ENCODE measurements at regions not wholly inside any gene's neighbourhood (a gene's known extent, or its start where the extent isn't known, plus 50 kb on each side); places are given as distances from the start of the nearest gene placed in this dataset.

DNA sequence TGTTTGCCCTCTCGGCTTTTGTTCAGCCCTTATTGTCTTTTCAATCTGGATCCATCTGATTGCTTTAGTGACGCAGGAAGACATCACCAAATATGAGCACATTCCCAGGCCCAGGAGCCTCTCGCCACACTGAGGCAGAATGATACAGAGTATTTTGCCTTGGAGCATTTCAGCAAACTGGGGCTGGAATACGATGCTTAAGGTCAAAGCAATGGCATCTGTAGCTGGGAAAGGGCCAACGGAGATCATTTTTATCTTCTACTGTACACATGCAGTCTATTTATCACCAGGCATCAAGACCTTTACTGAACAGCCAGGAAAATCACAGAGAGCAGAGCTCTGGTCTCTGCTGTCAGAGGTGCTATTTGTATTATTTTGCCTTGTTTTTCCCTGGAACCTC is 655.3 kb downstream of the RNF144B start:
- DNase-seq = no peak

DNA sequence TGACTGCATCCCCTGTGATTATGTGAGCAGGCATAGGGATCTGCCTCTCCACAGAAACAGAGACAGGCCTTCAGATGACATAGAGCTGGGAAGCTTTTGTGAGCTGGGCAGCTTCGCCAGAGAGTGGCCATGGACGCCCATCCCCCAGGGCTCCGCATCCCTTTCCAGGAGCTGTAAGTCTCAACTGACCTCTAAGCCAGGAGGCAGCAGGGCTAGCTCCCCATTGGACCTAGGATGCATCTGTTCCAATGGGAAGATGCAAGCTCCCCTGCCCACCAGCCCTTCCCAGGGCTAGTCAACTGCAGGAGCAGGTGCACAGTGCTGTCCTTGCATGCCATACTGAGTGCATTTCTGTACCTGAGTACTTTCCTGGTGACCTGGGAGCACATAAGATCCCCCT is 663.6 kb downstream of the RNF144B start:
- DNase-seq = no peak

DNA sequence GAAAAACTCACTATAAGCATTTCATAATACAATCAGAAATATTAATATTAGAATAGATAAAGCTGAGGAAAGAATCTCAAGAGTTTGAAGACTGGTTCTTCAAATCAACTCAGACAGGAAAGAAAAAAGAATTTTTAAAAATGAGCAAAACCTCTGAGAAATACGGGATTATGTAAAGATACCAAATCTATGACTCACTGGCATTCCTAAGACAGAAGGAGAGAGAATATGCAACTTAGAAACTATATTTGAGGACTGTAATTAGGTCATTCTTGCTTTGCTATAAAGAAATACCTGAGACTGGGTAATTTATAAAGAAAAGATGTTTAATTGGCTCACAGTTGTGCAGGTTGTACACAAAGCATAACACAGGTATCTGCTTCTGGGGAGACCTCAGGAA is 665.1 kb downstream of the RNF144B start:
- no peak for DNase-seq

DNA sequence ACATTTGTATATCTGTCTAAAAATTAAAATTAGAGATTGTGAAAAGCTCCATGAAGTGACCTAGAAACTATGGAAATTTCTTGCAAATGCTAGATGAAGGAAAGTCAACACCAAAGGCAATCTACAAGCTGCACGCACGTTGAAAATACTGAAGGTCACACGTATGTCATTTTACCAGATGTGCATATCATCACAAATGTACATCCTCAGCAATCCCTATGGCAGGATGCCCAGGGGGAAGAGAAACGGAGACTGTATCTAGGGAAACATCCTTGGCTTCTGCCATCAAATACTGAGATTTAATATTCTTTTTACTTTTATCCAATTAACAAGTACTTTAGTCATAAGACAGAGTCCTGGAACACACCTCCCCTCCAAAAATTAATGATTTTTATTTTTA is 672.0 kb downstream of the RNF144B start:
- DNase-seq = no peak

DNA sequence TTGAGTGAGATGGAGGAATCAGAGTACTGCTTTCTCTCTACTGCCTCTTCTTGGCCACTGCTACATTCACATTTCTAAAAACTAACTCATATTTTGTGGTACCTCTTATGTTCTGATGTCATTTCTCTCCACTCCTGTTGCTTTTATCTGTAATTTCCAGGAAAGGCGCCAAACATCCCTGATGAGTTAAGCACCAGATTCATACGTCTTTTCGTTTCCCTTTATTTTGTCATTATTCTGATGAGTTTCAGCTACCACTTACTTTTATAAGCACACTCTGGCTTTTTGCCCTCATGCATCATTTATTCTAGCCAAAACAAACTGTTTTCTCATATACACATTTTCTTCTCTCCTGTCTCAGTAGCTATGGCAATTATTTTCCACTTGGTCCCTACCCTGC is 680.0 kb downstream of the RNF144B start:
- no peak for DNase-seq

DNA sequence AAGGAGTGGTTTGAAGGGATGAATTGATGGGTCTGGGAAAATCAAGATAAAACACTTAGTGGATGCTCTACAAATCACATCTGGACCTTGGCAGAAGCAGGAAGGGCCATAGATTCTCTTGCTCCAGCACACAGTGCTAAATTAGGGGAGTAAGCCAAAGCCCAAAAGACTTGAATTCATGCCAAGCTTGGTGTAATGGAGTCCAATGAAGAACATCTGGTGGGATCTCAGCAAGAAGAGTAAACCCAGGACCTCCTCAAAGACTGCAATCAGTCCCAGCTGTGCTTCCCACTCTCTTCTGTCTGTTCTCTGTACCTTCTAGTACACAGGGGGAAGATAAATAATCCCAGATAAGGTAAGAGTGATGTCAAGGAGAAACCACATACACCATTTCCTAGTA is 683.4 kb downstream of the RNF144B start:
- no peak for DNase-seq

DNA sequence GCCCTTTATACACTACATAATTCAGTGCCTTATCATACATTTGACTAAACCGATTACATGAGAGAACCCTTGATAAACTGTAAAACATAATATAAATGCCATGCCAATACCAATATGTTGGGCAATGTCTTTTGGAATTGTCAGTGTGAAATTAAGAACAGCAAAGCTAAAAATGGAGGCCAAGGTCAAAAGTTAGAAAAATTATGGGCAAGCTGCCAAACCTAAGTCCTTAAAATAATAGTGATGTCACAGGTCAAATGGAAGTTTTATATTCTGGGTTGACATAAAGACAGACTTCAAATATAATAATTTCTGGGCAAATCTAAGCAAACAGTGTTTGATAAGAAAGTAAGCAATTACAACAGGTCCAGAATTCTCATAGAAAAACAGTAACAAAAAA is 696.7 kb downstream of the RNF144B start:
- DNase-seq = no peak

DNA sequence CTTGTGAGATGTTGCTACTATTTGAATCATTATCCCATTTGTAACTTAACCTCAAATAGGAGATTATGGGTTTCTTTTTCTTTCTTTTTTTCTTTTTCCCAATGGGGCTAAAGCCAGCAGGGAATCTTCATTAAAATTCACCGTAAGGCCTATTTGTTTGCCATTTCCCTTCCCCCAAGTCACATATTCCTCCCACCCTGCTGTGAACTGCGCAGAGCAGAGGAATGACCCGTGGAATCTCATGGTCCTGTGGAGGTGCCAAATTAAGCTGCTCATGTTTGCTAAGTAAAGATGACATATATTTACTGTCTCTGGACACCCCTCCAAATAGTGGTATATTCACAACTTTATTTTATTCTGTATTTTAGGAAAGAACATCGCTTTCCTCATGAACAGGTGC is 699.3 kb downstream of the RNF144B start:
- no peak for DNase-seq

DNA sequence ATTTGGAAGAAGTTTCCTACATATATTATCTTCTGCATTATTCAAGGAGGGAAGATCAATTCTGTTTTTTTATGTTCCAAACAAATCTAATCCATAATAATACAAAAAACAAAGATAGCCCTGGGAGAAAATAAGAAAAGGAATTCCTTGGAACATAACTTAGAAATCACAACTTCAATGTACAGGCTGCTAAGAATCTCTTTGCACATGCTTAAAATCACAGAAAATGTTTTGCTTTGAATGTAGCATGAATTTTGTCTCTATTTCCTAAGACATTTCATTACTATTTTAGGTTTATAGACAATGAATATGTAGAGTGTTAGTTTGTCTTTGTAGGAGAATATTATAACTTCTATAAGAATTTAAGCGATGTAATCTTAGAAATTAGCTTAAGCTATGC is 700.1 kb downstream of the RNF144B start:
- no peak for DNase-seq

DNA sequence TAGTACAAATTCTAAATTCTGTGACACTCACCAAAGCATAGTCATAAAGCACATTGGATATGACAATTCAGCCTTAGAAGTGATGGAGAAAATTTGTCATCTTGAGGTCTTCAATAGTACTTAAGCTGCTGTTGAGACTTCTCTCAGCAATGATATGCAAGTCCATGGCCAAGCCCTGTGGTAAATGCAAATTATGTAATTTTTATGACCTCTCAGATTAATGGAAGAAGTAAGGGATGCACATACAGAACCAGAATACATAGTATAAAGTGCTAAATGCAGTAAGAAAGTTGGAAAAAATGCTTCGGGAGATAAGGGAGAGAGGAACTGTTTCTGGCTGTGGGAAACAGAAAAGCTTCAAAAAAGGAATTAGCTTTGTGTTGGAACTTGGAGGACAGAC is 700.7 kb downstream of the RNF144B start:
- no peak for DNase-seq

DNA sequence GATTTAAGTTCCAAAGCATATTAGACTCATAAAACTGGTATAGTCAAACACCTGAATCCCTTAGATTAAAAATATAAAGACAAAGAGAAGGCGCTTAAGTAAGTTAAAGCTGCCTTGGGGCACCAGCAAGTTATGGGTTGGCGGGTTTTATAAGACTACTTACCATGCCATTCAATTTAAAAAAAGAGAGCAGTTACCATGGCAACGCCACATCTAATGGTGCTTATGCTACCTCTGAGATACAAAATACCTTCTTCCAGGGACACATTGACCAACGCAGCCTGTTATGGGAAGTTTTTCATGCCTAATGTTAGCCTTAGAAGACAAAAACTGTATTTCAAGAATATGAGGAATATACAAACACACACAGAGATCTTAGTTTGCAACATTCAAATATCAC is 713.6 kb downstream of the RNF144B start:
- DNase-seq = no peak

DNA sequence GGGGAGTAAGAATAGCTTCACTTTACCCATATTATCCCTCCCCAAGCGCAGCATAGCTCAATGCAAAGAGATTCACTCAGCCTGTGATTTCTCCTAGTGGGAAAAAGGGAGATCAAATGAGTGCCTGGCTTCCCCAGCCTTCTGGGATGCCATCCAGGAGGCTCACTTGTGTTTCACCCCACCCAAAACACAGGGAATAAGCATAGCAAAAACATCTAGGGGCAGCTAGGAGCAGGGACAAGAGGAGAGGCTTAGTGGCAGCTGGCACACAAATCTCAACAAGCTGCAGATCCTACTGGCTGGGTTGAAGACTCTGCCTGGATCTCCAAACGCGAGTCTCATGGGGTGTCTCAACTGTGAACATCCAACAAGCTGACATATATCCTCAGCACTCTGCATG is 715.8 kb downstream of the RNF144B start:
- no peak for DNase-seq

DNA sequence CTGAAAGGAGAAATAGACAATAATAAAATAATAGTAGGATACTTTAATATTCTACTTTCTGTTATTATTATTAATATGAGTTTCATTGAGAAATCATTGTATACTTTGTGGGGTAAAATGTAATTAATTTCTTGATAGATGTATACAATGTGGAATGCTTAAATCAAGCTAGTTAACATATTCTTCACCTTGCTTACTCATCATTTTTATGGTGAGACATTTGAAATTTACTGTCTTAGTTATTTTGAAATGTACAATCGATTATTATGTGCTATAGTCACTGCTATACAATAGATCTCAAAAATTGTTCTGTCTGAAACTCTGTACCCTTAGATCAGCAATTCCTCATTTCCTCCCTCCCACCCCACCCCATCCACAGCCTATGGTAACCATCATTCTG is 720.3 kb downstream of the RNF144B start:
- no peak for DNase-seq

DNA sequence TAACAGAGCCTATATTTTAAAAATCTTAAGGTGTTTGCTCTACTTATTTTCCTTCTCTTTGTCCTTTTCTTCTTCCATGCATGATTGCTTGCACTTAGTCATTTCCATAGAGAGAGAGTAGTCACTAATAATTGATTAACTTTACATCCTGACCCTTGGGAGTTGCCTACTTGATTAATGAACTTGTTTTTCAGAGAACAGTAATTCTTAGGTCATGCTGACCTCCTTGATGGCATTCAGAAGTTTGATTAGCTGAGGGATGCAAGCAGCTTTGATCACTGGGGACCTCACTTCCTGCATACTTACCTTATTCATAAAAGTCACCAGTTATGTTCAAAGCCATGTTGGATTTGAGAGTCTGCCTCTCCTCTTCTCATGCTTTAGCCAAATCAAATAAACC is 715.6 kb upstream of the ID4 start:
- no peak for DNase-seq

DNA sequence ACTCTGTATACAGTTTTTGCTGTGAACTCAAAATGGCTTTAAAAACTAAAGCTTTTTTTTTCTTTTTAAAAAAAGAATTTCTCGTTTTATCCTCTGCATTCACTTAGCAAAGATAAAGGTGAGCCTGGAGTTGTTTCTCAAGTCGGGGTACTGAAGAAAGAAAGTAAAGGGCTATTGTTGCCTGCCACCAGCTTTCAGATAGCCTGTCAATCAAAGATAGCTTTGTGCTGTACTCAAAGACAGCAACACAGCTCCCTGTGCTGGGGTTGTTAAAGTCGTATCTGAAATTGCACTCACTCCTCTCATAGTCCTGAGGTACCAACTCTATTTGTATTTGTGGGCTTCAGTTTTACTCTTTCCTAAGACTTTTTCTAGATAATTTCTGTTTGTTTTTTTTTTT is 710.1 kb upstream of the ID4 start:
- DNase-seq = no peak

DNA sequence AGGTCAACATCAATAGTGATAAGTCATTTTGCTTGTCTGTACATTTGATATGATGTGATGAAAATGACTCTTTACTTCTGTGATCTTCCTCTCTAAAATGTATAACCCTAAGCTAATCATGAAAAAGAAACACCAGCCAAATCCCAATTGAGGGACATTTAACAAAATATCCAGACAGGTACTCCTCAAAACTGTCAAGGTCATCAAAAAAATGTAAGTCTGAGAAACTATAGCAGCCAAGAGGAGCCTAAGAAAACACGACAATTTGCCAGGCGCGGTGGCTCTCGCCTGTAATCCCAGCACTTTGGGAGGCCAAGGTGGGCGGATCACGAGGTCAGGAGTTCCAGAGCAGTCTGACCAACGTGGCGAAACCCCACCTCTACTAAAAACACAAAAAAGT is 708.5 kb upstream of the ID4 start:
- no peak for DNase-seq

DNA sequence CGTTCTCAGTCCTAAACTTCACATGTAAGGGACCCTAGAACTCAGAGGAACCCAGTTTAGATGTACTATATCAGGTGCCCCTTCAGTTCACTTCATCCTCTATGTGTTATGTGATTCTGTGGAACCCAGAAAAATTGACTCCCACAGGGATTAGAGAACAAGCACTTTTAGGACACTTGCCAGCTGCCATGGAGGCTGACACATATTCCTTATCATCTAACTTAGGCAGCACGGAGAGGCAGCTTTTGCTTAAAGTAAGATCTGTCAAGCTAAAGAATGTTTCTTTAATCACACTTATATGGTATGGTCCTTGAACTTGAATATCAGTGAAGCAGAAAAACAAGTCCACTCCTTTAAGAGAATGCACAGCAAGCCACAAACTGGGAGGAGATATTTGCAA is 701.5 kb upstream of the ID4 start:
- no peak for DNase-seq

DNA sequence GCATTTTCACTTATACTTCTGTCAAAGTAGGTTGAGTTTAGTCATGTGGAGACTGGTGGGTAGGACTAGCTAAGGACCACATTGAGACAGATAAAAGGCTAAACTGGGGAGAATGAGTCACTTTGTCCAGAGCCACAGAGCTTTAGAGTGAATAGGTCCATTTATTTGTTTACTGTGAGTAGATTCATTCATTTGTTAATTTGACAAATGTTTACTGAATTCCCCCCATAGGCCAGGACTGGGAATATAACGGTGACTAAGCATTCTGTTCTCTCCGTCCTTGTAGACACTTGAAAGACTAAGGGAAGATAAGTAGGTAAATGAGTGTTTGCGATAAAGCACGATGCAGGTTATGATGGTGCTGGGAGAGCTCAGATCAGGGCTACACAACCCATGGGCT is 699.7 kb upstream of the ID4 start:
- DNase-seq = no peak

DNA sequence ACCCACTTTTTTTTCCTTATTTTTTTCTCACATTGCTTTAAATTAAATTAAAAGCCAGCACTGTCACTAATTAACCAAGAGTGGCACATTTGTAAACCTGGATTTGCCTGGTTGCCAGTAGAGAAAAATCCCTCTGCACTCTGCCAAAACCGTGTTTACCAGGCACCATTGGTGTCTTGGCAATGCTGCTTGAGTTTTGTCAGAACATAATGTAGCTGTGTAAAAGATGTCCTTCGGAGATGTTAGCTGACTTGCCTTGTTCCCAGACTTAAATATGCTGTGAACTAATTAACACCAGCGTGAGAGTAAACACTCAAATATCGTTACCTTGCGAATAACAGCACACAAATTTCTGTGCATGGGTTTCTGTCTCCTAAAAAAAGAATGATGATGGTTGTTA is 694.9 kb upstream of the ID4 start:
- DNase-seq = no peak

DNA sequence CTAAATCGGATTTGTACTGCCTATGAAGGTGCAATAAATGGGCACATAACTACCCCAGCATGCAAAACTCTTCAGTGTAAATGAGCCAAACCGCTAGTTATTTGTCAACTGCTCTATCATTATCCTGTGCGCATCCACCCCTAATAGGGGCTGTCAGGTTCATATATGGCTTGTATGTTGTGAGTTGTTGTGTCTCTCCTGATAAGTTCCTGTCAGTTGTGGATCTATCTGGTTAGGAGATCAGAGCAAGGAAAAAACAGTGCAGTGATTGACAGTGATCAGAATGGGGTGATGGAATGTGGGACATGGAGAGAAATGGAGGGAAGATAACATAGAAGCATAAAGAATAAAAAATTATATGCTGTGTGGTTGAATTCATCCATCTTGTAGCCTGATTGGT is 686.9 kb upstream of the ID4 start:
- DNase-seq = no peak

DNA sequence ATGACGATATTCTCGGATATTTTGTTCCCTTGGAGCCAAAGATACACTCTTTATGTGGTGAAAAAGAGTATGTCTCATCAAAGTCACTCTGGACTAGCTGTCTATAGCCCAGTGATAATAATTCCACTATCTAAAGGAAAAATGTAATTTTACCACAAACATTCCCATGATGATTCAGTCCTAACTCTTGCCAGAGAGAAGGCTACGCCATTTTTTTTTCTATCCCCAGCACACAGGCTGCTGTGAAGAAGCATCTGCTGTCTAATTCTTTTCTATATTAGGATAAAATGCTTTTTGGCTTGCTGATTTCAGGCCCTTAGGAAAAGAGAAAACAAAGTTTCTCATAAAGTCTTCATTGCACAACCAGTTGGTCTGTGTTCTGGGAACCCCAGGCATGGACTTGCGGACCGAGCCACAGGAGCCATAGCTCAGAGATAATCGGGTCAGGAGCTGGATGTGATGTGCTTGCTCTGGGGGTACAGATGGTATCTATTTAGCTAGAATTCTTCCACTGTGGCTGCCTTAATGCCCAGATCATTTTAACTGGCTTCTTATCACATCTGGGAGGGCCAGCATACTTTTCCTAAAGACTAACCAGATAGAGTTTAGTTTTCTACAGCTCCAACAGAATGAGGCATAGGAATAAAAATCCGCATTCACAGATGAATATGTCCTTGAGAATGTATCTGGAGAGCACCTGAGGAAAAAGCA is 683.7 kb upstream of the ID4 start:
- no peak for DNase-seq

DNA sequence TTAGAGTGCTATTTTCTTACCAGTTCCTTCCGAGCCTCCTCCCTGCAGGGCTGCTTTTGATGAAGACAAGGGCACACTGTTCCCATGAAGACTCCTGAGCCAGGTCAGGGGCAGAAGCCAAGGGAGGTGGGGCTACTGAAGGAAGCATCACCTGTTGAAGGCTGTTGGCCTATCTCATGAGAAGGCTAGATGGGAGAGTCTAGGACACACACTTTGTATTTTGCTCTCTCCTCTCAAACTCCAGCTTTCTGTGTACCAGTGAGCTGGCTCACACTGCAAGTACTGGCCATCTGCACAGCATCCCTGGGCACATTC is 683.2 kb upstream of the ID4 start:
- DNase-seq = no peak

DNA sequence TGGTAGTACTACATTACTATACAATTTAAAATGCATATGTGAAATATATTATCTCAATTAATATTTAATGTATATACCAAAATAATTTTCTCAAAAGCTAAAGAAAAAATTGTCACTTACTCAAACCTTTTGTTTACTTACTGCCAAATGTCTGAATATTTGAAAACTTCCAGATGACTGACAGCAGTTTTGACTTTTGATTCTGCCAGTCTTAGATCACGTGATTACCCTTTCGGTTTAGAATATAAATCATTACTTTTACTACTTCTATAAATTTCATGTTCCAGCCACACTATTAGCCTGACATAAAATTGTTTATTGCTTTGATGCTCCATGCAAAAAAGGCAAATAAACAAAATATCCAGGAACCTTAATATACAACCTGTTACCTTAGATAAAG is 680.7 kb upstream of the ID4 start:
- DNase-seq = no peak

DNA sequence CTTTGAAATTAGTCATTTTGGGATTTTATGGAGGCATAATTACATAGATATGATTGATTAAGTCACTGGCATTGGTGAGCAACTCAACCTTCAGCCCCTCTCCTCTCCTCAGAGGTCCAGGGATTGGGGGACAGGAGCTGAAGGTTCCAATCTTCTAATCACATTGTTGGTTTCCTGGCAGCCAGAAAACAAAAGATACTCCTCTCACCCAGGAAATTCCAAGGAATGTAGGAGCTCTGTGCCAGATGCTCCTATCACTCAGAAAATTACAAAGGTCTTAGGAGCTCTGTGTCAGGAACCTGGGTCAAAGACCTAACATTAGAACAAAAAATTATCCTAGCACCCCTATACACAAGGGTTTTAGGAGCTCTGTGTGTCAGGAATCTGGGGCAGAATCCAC is 679.7 kb upstream of the ID4 start:
- DNase-seq = no peak

DNA sequence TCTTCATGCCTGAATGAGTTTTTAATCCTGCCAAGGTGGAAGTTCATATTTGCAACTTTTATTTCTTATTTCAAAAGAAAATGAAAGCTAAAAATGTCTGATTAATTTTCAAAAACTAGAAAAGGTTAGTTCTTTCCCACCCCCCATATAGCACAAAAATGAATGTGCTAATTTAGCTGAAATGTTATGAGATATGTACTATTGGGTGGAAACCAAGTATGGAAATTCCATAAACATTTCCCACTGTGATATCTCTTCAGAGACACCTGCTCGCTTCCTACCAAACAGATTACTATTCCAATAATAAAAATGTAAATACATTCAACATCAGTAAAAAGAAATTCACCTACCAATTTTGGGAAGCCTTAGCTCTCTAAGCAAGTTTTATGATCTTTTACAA is 678.6 kb upstream of the ID4 start:
- no peak for DNase-seq

DNA sequence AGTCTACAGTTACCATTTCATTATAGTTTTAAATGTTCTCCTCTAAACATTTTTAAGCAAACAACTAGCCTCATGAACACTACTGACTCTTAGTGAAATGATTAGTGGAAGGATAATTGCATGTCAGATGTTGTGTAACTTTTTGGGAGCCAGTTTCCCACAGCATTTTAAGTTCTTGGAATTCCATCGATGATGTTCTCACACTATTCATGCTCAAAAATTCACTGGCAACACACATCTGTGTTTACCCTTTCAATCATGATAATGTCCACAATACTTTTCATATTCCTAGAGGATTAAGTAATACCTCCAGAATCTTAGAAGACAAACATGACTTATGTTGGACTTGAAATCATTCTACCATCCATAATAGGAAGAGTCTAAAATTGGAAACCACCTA is 678.1 kb upstream of the ID4 start:
- no peak for DNase-seq

Data from COR-L47 (cell line).